HepG2 (cell line): ENCODE measurements at regions not wholly inside any gene's neighbourhood (a gene's known extent, or its start where the extent isn't known, plus 50 kb on each side); places are given as distances from the start of the nearest gene placed in this dataset.
A peak's percentile ranks its signal among the peaks of the same experiment; 100 is the strongest.

ENCODE experiments used
- AGO1 ChIP-seq: fragments of 200-400 bp; formaldehyde crosslinking; IDR thresholded peaks from 2 replicates; pipeline ENCODE4 v1.6.1; 2017; ENCODE audit warnings: mild to moderate bottlenecking, low read depth, low read length, moderate library complexity; ENCODE audit not compliant: poor library complexity, severe bottlenecking
- BRF2 ChIP-seq: sonication (generic); formaldehyde crosslinking; IDR thresholded peaks from 2 replicates; pipeline ENCODE4 v1.8.1; 2022; ENCODE audit warnings: mild to moderate bottlenecking, missing genetic modification reagents
- CBX1 ChIP-seq: IDR thresholded peaks from one replicate; pipeline ENCODE4 v1.6.1; 2016; ENCODE audit warnings: antibody characterized with exemption, low read depth
- CHCHD3 ChIP-seq: sonication (generic); formaldehyde crosslinking; IDR thresholded peaks from 2 replicates; pipeline ENCODE4 v1.8.0; 2022; ENCODE audit warnings: mild to moderate bottlenecking, missing genetic modification reagents, moderate library complexity
- CSRNP2 ChIP-seq: sonication (generic); formaldehyde crosslinking; conservative IDR thresholded peaks from 2 replicates; pipeline ENCODE4 v1.8.0; 2022; ENCODE audit warnings: low read depth, missing genetic modification reagents
- MBD4 ChIP-seq: IDR thresholded peaks from 2 replicates; pipeline ENCODE4 v1.6.1; 2012; ENCODE audit warnings: low read length, inconsistent platforms, borderline replicate concordance
- NFE2L1 ChIP-seq: sonication (generic); formaldehyde crosslinking; IDR thresholded peaks from 2 replicates; pipeline ENCODE4 v1.4.0; 2020; ENCODE audit warnings: missing genetic modification reagents, mild to moderate bottlenecking, borderline replicate concordance
- NPAS2 ChIP-seq: sonication (generic); formaldehyde crosslinking; IDR thresholded peaks from 2 replicates; pipeline ENCODE4 v1.8.0; 2022; ENCODE audit warnings: mild to moderate bottlenecking, missing genetic modification reagents, borderline replicate concordance
- PATZ1 ChIP-seq: sonication (generic); formaldehyde crosslinking; IDR thresholded peaks from 2 replicates; pipeline ENCODE4 v1.4.0; 2020; ENCODE audit warnings: missing genetic modification reagents
- RFX1 ChIP-seq: fragments of 450-650 bp; IDR thresholded peaks from 2 replicates; pipeline ENCODE4 v1.6.1; 2017
- SNAPC2 ChIP-seq: sonication (generic); formaldehyde crosslinking; IDR thresholded peaks from 2 replicates; pipeline ENCODE4 v1.8.1; 2022; ENCODE audit warnings: mild to moderate bottlenecking, missing genetic modification reagents
- STAT5B ChIP-seq: sonication (generic); formaldehyde crosslinking; IDR thresholded peaks from 2 replicates; pipeline ENCODE4 v1.4.0; 2020; ENCODE audit warnings: missing genetic modification reagents
- ZBTB38 ChIP-seq: sonication (generic); formaldehyde crosslinking; IDR thresholded peaks from 2 replicates; pipeline ENCODE4 v1.5.1; 2020; ENCODE audit warnings: mild to moderate bottlenecking, missing genetic modification reagents
- ZNF138 ChIP-seq: sonication (generic); formaldehyde crosslinking; IDR thresholded peaks from 2 replicates; pipeline ENCODE4 v1.5.0; 2020; ENCODE audit warnings: mild to moderate bottlenecking, low read depth, missing genetic modification reagents
- ZNF512 ChIP-seq: sonication (generic); formaldehyde crosslinking; IDR thresholded peaks from 2 replicates; pipeline ENCODE4 v1.4.0; 2020; ENCODE audit warnings: mild to moderate bottlenecking, missing genetic modification reagents
- ZNF564 ChIP-seq: sonication (generic); formaldehyde crosslinking; IDR thresholded peaks from 2 replicates; pipeline ENCODE4 v1.8.1; 2023; ENCODE audit warnings: mild to moderate bottlenecking, missing genetic modification reagents
- ZNF609 ChIP-seq: sonication (generic); formaldehyde crosslinking; IDR thresholded peaks from 2 replicates; pipeline ENCODE4 v1.4.0; 2020; ENCODE audit warnings: mild to moderate bottlenecking, missing genetic modification reagents, borderline replicate concordance
- ZNF83 ChIP-seq: sonication (generic); formaldehyde crosslinking; IDR thresholded peaks from 2 replicates; pipeline ENCODE4 v1.4.0; 2020; ENCODE audit warnings: missing genetic modification reagents, mild to moderate bottlenecking, borderline replicate concordance
- ZNF883 ChIP-seq: sonication (generic); formaldehyde crosslinking; IDR thresholded peaks from 2 replicates; pipeline ENCODE4 v1.5.1; 2020; ENCODE audit warnings: mild to moderate bottlenecking, missing genetic modification reagents; ENCODE audit errors: not compliant biosample characterization
- ZSCAN22 ChIP-seq: sonication (generic); formaldehyde crosslinking; IDR thresholded peaks from 2 replicates; pipeline ENCODE4 v1.4.0; 2020; ENCODE audit warnings: mild to moderate bottlenecking, missing genetic modification reagents

- peak; percentile 43 for TF ChIP-seq ZNF609 (CRISPR knock-in tag)
- TF ChIP-seq NPAS2: no peak
- no peak for TF ChIP-seq CBX1
- no peak for TF ChIP-seq STAT5B (CRISPR knock-in tag)
- TF ChIP-seq ZNF138 (CRISPR knock-in tag): no peak
- TF ChIP-seq PATZ1: no peak
- no peak for TF ChIP-seq CSRNP2 (CRISPR knock-in tag)
- no peak for TF ChIP-seq NFE2L1
- TF ChIP-seq ZNF883 (CRISPR knock-in tag): no peak
- no peak for TF ChIP-seq AGO1
- no peak for TF ChIP-seq RFX1
- no peak for TF ChIP-seq ZSCAN22 (CRISPR knock-in tag)
- no peak for TF ChIP-seq MBD4
- no peak for TF ChIP-seq BRF2
- TF ChIP-seq CHCHD3 (CRISPR knock-in tag): no peak
- TF ChIP-seq ZNF83 (CRISPR knock-in tag): no peak
- no peak for TF ChIP-seq SNAPC2 (CRISPR knock-in tag)
- no peak for TF ChIP-seq ZBTB38 (CRISPR knock-in tag)
- TF ChIP-seq ZNF564 (CRISPR knock-in tag): no peak
- TF ChIP-seq ZNF512 (CRISPR knock-in tag): no peak
Observed at GRCh38 chr16:54722210-54722676, 208.4 kb upstream of the IRX5 start (continued).
